GM12878 (cell line): ENCODE measurements at regions not wholly inside any gene's neighbourhood (a gene's known extent, or its start where the extent isn't known, plus 50 kb on each side); places are given as distances from the start of the nearest gene placed in this dataset.

Experiments
- BMI1 ChIP-seq: fragments of 450-650 bp; IDR thresholded peaks from 2 replicates; pipeline ENCODE4 v1.6.1; 2016; ENCODE audit warnings: mild to moderate bottlenecking, moderate library complexity, borderline replicate concordance
- ETV6 ChIP-seq, 2 experiments: fragments of 450-650 bp in 1 of 2; IDR thresholded peaks in 1 of 2; conservative IDR thresholded peaks in 1 of 2; 2 replicates each; pipeline ENCODE4 v1.6.1; 2014; ENCODE audit warnings: antibody characterized with exemption in 1 of 2, borderline replicate concordance in 1 of 2, low read depth in 1 of 2, mild to moderate bottlenecking in 1 of 2, moderate library complexity in 1 of 2
- FOXM1 ChIP-seq: IDR thresholded peaks from 2 replicates; pipeline ENCODE4 v1.6.1; 2012; ENCODE audit warnings: low read depth, mild to moderate bottlenecking, inconsistent platforms, low read length, moderate library complexity
- HDGF ChIP-seq: fragments of 450-650 bp; IDR thresholded peaks from 2 replicates; pipeline ENCODE4 v1.6.1; 2016; ENCODE audit warnings: antibody characterized with exemption
- MYB ChIP-seq: fragments of 150-350 bp; IDR thresholded peaks from 2 replicates; pipeline ENCODE4 v1.6.1; 2014; ENCODE audit warnings: mild to moderate bottlenecking, low read depth, low read length, borderline replicate concordance
- POLR2AphosphoS5 ChIP-seq: IDR thresholded peaks from 2 replicates; pipeline ENCODE4 v1.6.1; 2011; ENCODE audit warnings: mild to moderate bottlenecking, low read length, inconsistent platforms
- POU2F2 ChIP-seq: IDR thresholded peaks from 3 replicates; pipeline ENCODE4 v1.6.1; 2011; ENCODE audit warnings: low read depth, mild to moderate bottlenecking, low read length, borderline replicate concordance
- SP1 ChIP-seq: IDR thresholded peaks from one replicate; pipeline ENCODE4 v1.6.1; 2011; ENCODE audit warnings: low read depth, low read length
- SPI1 ChIP-seq: IDR thresholded peaks from 2 replicates; pipeline ENCODE4 v1.6.1; 2011; ENCODE audit warnings: low read depth, mild to moderate bottlenecking, low read length, moderate library complexity, borderline replicate concordance; ENCODE audit not compliant: insufficient read depth
- SRF ChIP-seq, 2 experiments: IDR thresholded peaks; 2 replicates each; pipeline ENCODE4 v1.6.1; 2011; ENCODE audit warnings: low read depth in 2 of 2, low read length in 2 of 2, mild to moderate bottlenecking in 1 of 2, moderate library complexity in 1 of 2
- YY1 ChIP-seq: IDR thresholded peaks from 2 replicates; pipeline ENCODE4 v1.6.1; 2011; ENCODE audit warnings: low read depth, mild to moderate bottlenecking, low read length
- TF ChIP-seq, protein P1 (sequence below): IDR thresholded peaks from 2 replicates; pipeline ENCODE4 v1.6.1; 2012; ENCODE audit warnings: low read length, inconsistent platforms
- TF ChIP-seq, protein P2 (sequence below): IDR thresholded peaks from 2 replicates; pipeline ENCODE4 v1.6.1; 2012; ENCODE audit warnings: low read depth, low read length, improper control_type of control experiment
- TF ChIP-seq, protein P3 (sequence below): IDR thresholded peaks from 2 replicates; pipeline ENCODE4 v1.6.1; 2011; ENCODE audit warnings: low read depth, mild to moderate bottlenecking, low read length, moderate library complexity, borderline replicate concordance; ENCODE audit errors: extremely low read depth
- TF ChIP-seq, protein P4 (sequence below): fragments of 450-650 bp; IDR thresholded peaks from 2 replicates; pipeline ENCODE4 v1.6.1; 2017; ENCODE audit warnings: mild to moderate bottlenecking, moderate library complexity
- TF ChIP-seq, protein P5 (sequence below): IDR thresholded peaks from 2 replicates; pipeline ENCODE4 v1.6.1; 2012; ENCODE audit warnings: low read depth, low read length, improper control_type of control experiment
- TF ChIP-seq, protein P6 (sequence below): IDR thresholded peaks from 2 replicates; pipeline ENCODE4 v1.6.1; 2011; ENCODE audit warnings: borderline replicate concordance, low read depth, mild to moderate bottlenecking, moderate library complexity, mixed read lengths, low read length; ENCODE audit not compliant: insufficient read depth; ENCODE audit errors: extremely low read length
- TF ChIP-seq, protein P7 (sequence below): IDR thresholded peaks from 2 replicates; pipeline ENCODE4 v1.6.1; 2012; ENCODE audit warnings: mild to moderate bottlenecking, low read depth, low read length

DNA sequence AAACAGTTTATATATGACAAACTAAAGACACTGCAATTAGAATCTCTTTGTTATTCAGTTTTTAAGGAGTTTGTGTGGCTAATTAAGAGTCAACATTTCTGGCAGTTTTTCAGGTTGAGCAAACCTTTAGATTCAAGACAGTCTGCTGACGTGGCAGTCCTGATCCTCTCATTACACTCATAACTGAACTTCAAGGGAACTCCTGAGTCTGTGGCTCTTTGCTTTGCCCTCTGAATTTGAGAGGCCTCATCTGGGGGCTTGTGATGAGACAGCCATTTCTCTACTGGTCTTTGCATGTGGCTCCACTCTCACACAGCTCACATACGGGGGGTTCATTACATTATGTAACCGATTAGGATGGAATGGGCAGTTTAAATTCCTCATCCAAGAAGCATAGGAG lies 182.9 kb upstream of the MEF2C start (continued):
- TF ChIP-seq, protein P1, sequence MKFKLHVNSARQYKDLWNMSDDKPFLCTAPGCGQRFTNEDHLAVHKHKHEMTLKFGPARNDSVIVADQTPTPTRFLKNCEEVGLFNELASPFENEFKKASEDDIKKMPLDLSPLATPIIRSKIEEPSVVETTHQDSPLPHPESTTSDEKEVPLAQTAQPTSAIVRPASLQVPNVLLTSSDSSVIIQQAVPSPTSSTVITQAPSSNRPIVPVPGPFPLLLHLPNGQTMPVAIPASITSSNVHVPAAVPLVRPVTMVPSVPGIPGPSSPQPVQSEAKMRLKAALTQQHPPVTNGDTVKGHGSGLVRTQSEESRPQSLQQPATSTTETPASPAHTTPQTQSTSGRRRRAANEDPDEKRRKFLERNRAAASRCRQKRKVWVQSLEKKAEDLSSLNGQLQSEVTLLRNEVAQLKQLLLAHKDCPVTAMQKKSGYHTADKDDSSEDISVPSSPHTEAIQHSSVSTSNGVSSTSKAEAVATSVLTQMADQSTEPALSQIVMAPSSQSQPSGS, result peak; percentile 79
- TF ChIP-seq BMI1, result no peak
- TF ChIP-seq HDGF, result no peak
- TF ChIP-seq, protein P2, sequence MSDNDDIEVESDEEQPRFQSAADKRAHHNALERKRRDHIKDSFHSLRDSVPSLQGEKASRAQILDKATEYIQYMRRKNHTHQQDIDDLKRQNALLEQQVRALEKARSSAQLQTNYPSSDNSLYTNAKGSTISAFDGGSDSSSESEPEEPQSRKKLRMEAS, result no peak
- TF ChIP-seq SP1, result peak; percentile 9
- TF ChIP-seq, protein P3, sequence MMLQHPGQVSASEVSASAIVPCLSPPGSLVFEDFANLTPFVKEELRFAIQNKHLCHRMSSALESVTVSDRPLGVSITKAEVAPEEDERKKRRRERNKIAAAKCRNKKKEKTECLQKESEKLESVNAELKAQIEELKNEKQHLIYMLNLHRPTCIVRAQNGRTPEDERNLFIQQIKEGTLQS, result no peak
- peak in 1 of 2 experiments; percentile 58; a peak in 1 of 4 replicates for TF ChIP-seq ETV6 (conservative IDR thresholded peaks at IDR 0.05 in 1 of 2, IDR thresholded peaks at IDR 0.05 in 1 of 2; ENCODE audit: borderline replicate concordance in 1 of 2, low read depth in 1 of 2)
- TF ChIP-seq, protein P4, sequence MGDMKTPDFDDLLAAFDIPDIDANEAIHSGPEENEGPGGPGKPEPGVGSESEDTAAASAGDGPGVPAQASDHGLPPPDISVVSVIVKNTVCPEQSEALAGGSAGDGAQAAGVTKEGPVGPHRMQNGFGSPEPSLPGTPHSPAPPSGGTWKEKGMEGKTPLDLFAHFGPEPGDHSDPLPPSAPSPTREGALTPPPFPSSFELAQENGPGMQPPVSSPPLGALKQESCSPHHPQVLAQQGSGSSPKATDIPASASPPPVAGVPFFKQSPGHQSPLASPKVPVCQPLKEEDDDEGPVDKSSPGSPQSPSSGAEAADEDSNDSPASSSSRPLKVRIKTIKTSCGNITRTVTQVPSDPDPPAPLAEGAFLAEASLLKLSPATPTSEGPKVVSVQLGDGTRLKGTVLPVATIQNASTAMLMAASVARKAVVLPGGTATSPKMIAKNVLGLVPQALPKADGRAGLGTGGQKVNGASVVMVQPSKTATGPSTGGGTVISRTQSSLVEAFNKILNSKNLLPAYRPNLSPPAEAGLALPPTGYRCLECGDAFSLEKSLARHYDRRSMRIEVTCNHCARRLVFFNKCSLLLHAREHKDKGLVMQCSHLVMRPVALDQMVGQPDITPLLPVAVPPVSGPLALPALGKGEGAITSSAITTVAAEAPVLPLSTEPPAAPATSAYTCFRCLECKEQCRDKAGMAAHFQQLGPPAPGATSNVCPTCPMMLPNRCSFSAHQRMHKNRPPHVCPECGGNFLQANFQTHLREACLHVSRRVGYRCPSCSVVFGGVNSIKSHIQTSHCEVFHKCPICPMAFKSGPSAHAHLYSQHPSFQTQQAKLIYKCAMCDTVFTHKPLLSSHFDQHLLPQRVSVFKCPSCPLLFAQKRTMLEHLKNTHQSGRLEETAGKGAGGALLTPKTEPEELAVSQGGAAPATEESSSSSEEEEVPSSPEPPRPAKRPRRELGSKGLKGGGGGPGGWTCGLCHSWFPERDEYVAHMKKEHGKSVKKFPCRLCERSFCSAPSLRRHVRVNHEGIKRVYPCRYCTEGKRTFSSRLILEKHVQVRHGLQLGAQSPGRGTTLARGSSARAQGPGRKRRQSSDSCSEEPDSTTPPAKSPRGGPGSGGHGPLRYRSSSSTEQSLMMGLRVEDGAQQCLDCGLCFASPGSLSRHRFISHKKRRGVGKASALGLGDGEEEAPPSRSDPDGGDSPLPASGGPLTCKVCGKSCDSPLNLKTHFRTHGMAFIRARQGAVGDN, result peak; percentile 43; the same call in 1 of the 2 replicates
- peak; percentile 77; the same call in 1 of the 2 replicates for TF ChIP-seq FOXM1
- no peak for TF ChIP-seq POU2F2
- TF ChIP-seq, protein P5, sequence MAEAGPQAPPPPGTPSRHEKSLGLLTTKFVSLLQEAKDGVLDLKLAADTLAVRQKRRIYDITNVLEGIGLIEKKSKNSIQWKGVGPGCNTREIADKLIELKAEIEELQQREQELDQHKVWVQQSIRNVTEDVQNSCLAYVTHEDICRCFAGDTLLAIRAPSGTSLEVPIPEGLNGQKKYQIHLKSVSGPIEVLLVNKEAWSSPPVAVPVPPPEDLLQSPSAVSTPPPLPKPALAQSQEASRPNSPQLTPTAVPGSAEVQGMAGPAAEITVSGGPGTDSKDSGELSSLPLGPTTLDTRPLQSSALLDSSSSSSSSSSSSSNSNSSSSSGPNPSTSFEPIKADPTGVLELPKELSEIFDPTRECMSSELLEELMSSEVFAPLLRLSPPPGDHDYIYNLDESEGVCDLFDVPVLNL, result no peak
- TF ChIP-seq, protein P6, sequence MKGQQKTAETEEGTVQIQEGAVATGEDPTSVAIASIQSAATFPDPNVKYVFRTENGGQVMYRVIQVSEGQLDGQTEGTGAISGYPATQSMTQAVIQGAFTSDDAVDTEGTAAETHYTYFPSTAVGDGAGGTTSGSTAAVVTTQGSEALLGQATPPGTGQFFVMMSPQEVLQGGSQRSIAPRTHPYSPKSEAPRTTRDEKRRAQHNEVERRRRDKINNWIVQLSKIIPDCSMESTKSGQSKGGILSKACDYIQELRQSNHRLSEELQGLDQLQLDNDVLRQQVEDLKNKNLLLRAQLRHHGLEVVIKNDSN, result no peak
- TF ChIP-seq, protein P7, sequence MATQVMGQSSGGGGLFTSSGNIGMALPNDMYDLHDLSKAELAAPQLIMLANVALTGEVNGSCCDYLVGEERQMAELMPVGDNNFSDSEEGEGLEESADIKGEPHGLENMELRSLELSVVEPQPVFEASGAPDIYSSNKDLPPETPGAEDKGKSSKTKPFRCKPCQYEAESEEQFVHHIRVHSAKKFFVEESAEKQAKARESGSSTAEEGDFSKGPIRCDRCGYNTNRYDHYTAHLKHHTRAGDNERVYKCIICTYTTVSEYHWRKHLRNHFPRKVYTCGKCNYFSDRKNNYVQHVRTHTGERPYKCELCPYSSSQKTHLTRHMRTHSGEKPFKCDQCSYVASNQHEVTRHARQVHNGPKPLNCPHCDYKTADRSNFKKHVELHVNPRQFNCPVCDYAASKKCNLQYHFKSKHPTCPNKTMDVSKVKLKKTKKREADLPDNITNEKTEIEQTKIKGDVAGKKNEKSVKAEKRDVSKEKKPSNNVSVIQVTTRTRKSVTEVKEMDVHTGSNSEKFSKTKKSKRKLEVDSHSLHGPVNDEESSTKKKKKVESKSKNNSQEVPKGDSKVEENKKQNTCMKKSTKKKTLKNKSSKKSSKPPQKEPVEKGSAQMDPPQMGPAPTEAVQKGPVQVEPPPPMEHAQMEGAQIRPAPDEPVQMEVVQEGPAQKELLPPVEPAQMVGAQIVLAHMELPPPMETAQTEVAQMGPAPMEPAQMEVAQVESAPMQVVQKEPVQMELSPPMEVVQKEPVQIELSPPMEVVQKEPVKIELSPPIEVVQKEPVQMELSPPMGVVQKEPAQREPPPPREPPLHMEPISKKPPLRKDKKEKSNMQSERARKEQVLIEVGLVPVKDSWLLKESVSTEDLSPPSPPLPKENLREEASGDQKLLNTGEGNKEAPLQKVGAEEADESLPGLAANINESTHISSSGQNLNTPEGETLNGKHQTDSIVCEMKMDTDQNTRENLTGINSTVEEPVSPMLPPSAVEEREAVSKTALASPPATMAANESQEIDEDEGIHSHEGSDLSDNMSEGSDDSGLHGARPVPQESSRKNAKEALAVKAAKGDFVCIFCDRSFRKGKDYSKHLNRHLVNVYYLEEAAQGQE, result no peak
- no peak for TF ChIP-seq SPI1
- no peak for TF ChIP-seq SRF (IDR thresholded peaks at IDR 0.05; ENCODE audit: low read depth in 2 of 2, low read length in 2 of 2)
- no peak for TF ChIP-seq POLR2AphosphoS5
- no peak for TF ChIP-seq MYB
- peak; percentile 88 for TF ChIP-seq YY1
